ENCODE measurements at regions not wholly inside any gene's neighbourhood (a gene's known extent, or its start where the extent isn't known, plus 50 kb on each side); places are given as distances from the start of the nearest gene placed in this dataset.

- H3K4me3 ChIP-seq (ENCODE audit: low read depth in 1 of 2, low read length in 2 of 2), result no peak overlapping the region
- peaks cover 0 to 1% of the 10 kb centered on the region in 2 donors for H3K9me3 ChIP-seq (ENCODE audit: control insufficient read depth in 2 of 2, insufficient read depth in 1 of 2, low read depth in 1 of 2, low read length in 1 of 2)
- H3K27me3 ChIP-seq (ENCODE audit: control insufficient read depth in 1 of 2, insufficient read depth in 2 of 2, low read length in 2 of 2), result no peaks in the 10 kb centered on the region
- H3K27ac ChIP-seq (ENCODE audit: low read depth in 2 of 2, low read length in 1 of 2), result no peak overlapping the region
- no peaks in the 10 kb centered on the region for H3K36me3 ChIP-seq (ENCODE audit: control insufficient read depth in 2 of 2, insufficient read depth in 2 of 2, low read length in 1 of 2)
- 51 to 54% methylated on average over 3 of the region's 3 CpGs for WGBS, 2 donors
- H3K4me1 ChIP-seq (ENCODE audit: control insufficient read depth in 2 of 2, insufficient read depth in 2 of 2, low read length in 1 of 2), result no peaks in the 10 kb centered on the region
Observed at GRCh38 chr2:104774631-104775030, 79.3 kb upstream of the POU3F3 start.

GRCh38 chr2:104777721-104778120 is 76.2 kb upstream of the POU3F3 start:
- no peaks in the 10 kb centered on the region for H3K4me1 ChIP-seq (ENCODE audit: control insufficient read depth in 2 of 2, insufficient read depth in 2 of 2, low read length in 1 of 2)
- H3K36me3 ChIP-seq (ENCODE audit: control insufficient read depth in 2 of 2, insufficient read depth in 2 of 2, low read length in 1 of 2), result no peaks in the 10 kb centered on the region
- H3K27ac ChIP-seq (ENCODE audit: low read depth in 2 of 2, low read length in 1 of 2), result no peak overlapping the region
- no peaks in the 10 kb centered on the region for H3K27me3 ChIP-seq (ENCODE audit: control insufficient read depth in 1 of 2, insufficient read depth in 2 of 2, low read length in 2 of 2)
- no peaks in the 10 kb centered on the region for H3K9me3 ChIP-seq (ENCODE audit: control insufficient read depth in 2 of 2, insufficient read depth in 1 of 2, low read depth in 1 of 2, low read length in 1 of 2)
- H3K4me3 ChIP-seq (ENCODE audit: low read depth in 1 of 2, low read length in 2 of 2), result no peak overlapping the region
- 70 to 73% methylated on average over 2 of the region's 2 CpGs for WGBS, 2 donors

GRCh38 chr2:104781151-104781550 is 72.8 kb upstream of the POU3F3 start:
- Histone ChIP-seq H3K27me3 (ENCODE audit: control insufficient read depth in 1 of 2, insufficient read depth in 2 of 2, low read length in 2 of 2) (no peaks in the 10 kb centered on the region), H3K27ac (ENCODE audit: low read depth in 2 of 2, low read length in 1 of 2) (no peak overlapping the region)

GRCh38 chr2:104784264-104784663 is 69.7 kb upstream of the POU3F3 start:
- H3K9me3 ChIP-seq (ENCODE audit: control insufficient read depth in 2 of 2, insufficient read depth in 1 of 2, low read depth in 1 of 2, low read length in 1 of 2), result peaks cover 0 to 2% of the 10 kb centered on the region in 2 donors
- WGBS, 2 donors, result 91 to 96% methylated on average over 3 of the region's 3 CpGs

More at GRCh38 chr2:104781151-104781550, 72.8 kb upstream of the POU3F3 start:
- H3K4me3 ChIP-seq (ENCODE audit: low read depth in 1 of 2, low read length in 2 of 2), result no peak overlapping the region
- no peaks in the 10 kb centered on the region for H3K4me1 ChIP-seq (ENCODE audit: control insufficient read depth in 2 of 2, insufficient read depth in 2 of 2, low read length in 1 of 2)
- H3K9me3 ChIP-seq (ENCODE audit: control insufficient read depth in 2 of 2, insufficient read depth in 1 of 2, low read depth in 1 of 2, low read length in 1 of 2), result peaks cover 0 to 2% of the 10 kb centered on the region in 2 donors
- no peaks in the 10 kb centered on the region for H3K36me3 ChIP-seq (ENCODE audit: control insufficient read depth in 2 of 2, insufficient read depth in 2 of 2, low read length in 1 of 2)

GRCh38 chr2:104786204-104786603 is 67.7 kb upstream of the POU3F3 start:
- Histone ChIP-seq H3K27ac (ENCODE audit: low read depth in 2 of 2, low read length in 1 of 2) (no peak overlapping the region), H3K27me3 (ENCODE audit: control insufficient read depth in 1 of 2, insufficient read depth in 2 of 2, low read length in 2 of 2) (no peaks in the 10 kb centered on the region), H3K4me1 (ENCODE audit: control insufficient read depth in 2 of 2, insufficient read depth in 2 of 2, low read length in 1 of 2) (no peaks in the 10 kb centered on the region), H3K9me3 (ENCODE audit: control insufficient read depth in 2 of 2, insufficient read depth in 1 of 2, low read depth in 1 of 2, low read length in 1 of 2) (peaks cover 0 to 2% of the 10 kb centered on the region in 2 donors), H3K36me3 (ENCODE audit: control insufficient read depth in 2 of 2, insufficient read depth in 2 of 2, low read length in 1 of 2) (no peaks in the 10 kb centered on the region), H3K4me3 (ENCODE audit: low read depth in 1 of 2, low read length in 2 of 2) (no peak overlapping the region)
- WGBS, 2 donors, result 86 to 89% methylated on average over 8 of the region's 8 CpGs

More at GRCh38 chr2:104784264-104784663, 69.7 kb upstream of the POU3F3 start:
- Histone ChIP-seq H3K27ac (ENCODE audit: low read depth in 2 of 2, low read length in 1 of 2) (no peak overlapping the region), H3K4me3 (ENCODE audit: low read depth in 1 of 2, low read length in 2 of 2) (no peak overlapping the region), H3K4me1 (ENCODE audit: control insufficient read depth in 2 of 2, insufficient read depth in 2 of 2, low read length in 1 of 2) (no peaks in the 10 kb centered on the region), H3K27me3 (ENCODE audit: control insufficient read depth in 1 of 2, insufficient read depth in 2 of 2, low read length in 2 of 2) (no peaks in the 10 kb centered on the region), H3K36me3 (ENCODE audit: control insufficient read depth in 2 of 2, insufficient read depth in 2 of 2, low read length in 1 of 2) (no peaks in the 10 kb centered on the region)

- Histone ChIP-seq H3K4me1 (ENCODE audit: control insufficient read depth in 2 of 2, insufficient read depth in 2 of 2, low read length in 1 of 2) (no peaks in the 10 kb centered on the region), H3K4me3 (ENCODE audit: low read depth in 1 of 2, low read length in 2 of 2) (no peak overlapping the region), H3K27me3 (ENCODE audit: control insufficient read depth in 1 of 2, insufficient read depth in 2 of 2, low read length in 2 of 2) (no peaks in the 10 kb centered on the region), H3K9me3 (ENCODE audit: control insufficient read depth in 2 of 2, insufficient read depth in 1 of 2, low read depth in 1 of 2, low read length in 1 of 2) (peaks cover 0 to 2% of the 10 kb centered on the region in 2 donors), H3K27ac (ENCODE audit: low read depth in 2 of 2, low read length in 1 of 2) (no peak overlapping the region), H3K36me3 (ENCODE audit: control insufficient read depth in 2 of 2, insufficient read depth in 2 of 2, low read length in 1 of 2) (no peaks in the 10 kb centered on the region)
- WGBS, 2 donors, result 0 to 25% methylated on average over 2 of the region's 2 CpGs
Observed at GRCh38 chr2:104786821-104787220, 67.1 kb upstream of the POU3F3 start.

- Histone ChIP-seq H3K27ac (ENCODE audit: low read depth in 2 of 2, low read length in 1 of 2) (no peak overlapping the region), H3K9me3 (ENCODE audit: control insufficient read depth in 2 of 2, insufficient read depth in 1 of 2, low read depth in 1 of 2, low read length in 1 of 2) (peaks cover 0 to 2% of the 10 kb centered on the region in 2 donors), H3K36me3 (ENCODE audit: control insufficient read depth in 2 of 2, insufficient read depth in 2 of 2, low read length in 1 of 2) (no peaks in the 10 kb centered on the region), H3K4me3 (ENCODE audit: low read depth in 1 of 2, low read length in 2 of 2) (no peak overlapping the region), H3K27me3 (ENCODE audit: control insufficient read depth in 1 of 2, insufficient read depth in 2 of 2, low read length in 2 of 2) (no peaks in the 10 kb centered on the region), H3K4me1 (ENCODE audit: control insufficient read depth in 2 of 2, insufficient read depth in 2 of 2, low read length in 1 of 2) (no peaks in the 10 kb centered on the region)
- 67% methylated on average over 8 of the region's 8 CpGs for WGBS, 2 donors
Observed at GRCh38 chr2:104787298-104788065, 66.4 kb upstream of the POU3F3 start.

GRCh38 chr2:104788742-104789455 is 65.0 kb upstream of the POU3F3 start:
- Histone ChIP-seq H3K4me3 (ENCODE audit: low read depth in 1 of 2, low read length in 2 of 2) (no peak overlapping the region), H3K36me3 (ENCODE audit: control insufficient read depth in 2 of 2, insufficient read depth in 2 of 2, low read length in 1 of 2) (no peaks in the 10 kb centered on the region), H3K27me3 (ENCODE audit: control insufficient read depth in 1 of 2, insufficient read depth in 2 of 2, low read length in 2 of 2) (no peaks in the 10 kb centered on the region), H3K27ac (ENCODE audit: low read depth in 2 of 2, low read length in 1 of 2) (no peak overlapping the region), H3K9me3 (ENCODE audit: control insufficient read depth in 2 of 2, insufficient read depth in 1 of 2, low read depth in 1 of 2, low read length in 1 of 2) (peaks cover 0 to 2% of the 10 kb centered on the region in 2 donors), H3K4me1 (ENCODE audit: control insufficient read depth in 2 of 2, insufficient read depth in 2 of 2, low read length in 1 of 2) (no peaks in the 10 kb centered on the region)
- 63 to 74% methylated on average over 16 of the region's 16 CpGs for WGBS, 2 donors

- no peaks in the 10 kb centered on the region for H3K27me3 ChIP-seq (ENCODE audit: control insufficient read depth in 1 of 2, insufficient read depth in 2 of 2, low read length in 2 of 2)
- no peak overlapping the region for H3K4me3 ChIP-seq (ENCODE audit: low read depth in 1 of 2, low read length in 2 of 2)
- no peaks in the 10 kb centered on the region for H3K36me3 ChIP-seq (ENCODE audit: control insufficient read depth in 2 of 2, insufficient read depth in 2 of 2, low read length in 1 of 2)
- WGBS, 2 donors, result 55 to 58% methylated on average over 18 of the region's 18 CpGs
- no peaks in the 10 kb centered on the region for H3K9me3 ChIP-seq (ENCODE audit: control insufficient read depth in 2 of 2, insufficient read depth in 1 of 2, low read depth in 1 of 2, low read length in 1 of 2)
- no peaks in the 10 kb centered on the region for H3K4me1 ChIP-seq (ENCODE audit: control insufficient read depth in 2 of 2, insufficient read depth in 2 of 2, low read length in 1 of 2)
- no peak overlapping the region for H3K27ac ChIP-seq (ENCODE audit: low read depth in 2 of 2, low read length in 1 of 2)
Observed at GRCh38 chr2:104790100-104790811, 63.7 kb upstream of the POU3F3 start.
